SKM-1 treated with dmso at 0.1 percent for 144 hours (cell line): ENCODE measurements at regions not wholly inside any gene's neighbourhood (a gene's known extent, or its start where the extent isn't known, plus 50 kb on each side); places are given as distances from the start of the nearest gene placed in this dataset.
"Not testable (repeated sequence)": the region's sequence is repeated elsewhere in the genome, so short reads cannot be mapped to it uniquely, and the experiment has no call there.

Experiments used
- DNase-seq: peaks from one replicate; lab custom pipeline; 2025; ENCODE audit not compliant: unreplicated experiment; lab: John Stamatoyannopoulos, UW

DNA sequence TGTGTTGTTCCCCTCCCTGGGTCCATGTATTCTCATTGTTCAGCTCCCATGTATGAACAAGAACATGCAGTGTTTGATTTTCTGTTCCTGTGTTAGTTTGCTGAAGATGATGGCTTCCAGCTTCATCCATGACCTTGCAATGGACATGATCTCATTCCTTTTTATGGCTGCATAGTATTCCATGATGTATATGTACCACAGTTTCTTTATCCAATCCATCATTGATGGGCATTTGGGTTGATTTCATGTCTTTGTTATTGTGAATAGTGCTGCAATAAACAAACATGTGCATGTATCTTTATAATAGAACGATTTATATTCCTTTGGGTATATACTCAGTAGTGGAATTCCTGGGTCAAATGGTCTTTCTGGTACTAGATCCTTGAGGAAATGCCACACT is 65.1 kb upstream of the SLC13A1 start:
- not testable (repeated sequence) for DNase-seq

DNA sequence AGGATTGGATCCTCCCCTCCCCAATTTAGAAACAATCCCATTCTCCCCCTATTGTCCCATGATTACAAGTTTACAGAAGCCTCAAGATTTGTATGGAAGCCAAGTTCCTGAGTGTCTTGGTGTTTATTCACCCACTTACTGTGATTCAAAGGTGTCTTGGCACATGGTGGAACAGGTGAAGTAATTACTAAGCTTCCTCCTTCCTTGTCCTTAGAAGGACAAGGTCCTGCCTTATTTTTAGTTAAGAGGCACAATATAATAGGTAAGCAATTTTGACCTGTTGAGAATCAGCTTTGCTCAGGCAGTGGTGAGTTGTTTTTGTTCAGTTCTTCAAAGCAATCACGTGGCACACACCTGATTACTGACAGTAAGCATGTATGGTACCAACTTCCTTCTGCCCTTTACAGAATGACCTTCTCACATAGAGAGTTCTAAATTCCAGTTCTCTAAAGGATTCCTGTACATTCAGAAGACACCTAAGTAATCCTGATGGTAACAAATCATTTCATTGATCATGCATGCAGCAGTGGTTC is 60.7 kb upstream of the SLC13A1 start:
- DNase-seq: no peak

GRCh38 chr7:123259759-123260158 is 60.0 kb upstream of the SLC13A1 start:
- DNase-seq: no peak
